SK-N-SH treated with all-trans-retinoic acid at 6 μM for 48 hours (cell line): ENCODE measurements at regions not wholly inside any gene's neighbourhood (a gene's known extent, or its start where the extent isn't known, plus 50 kb on each side); places are given as distances from the start of the nearest gene placed in this dataset.

Experiments used
- CSRNP3 ChIP-seq: fragments of 250-450 bp; sonication (Bioruptor Pico); IDR thresholded peaks from 2 replicates; pipeline ENCODE4 v1.5.1; 2021; ENCODE audit warnings: mild to moderate bottlenecking, moderate library complexity
- ESRRG ChIP-seq: fragments of 250-450 bp; sonication (Bioruptor Pico); IDR thresholded peaks from 2 replicates; pipeline ENCODE4 v1.6.1; 2021; ENCODE audit warnings: mild to moderate bottlenecking
- GLIS3 ChIP-seq: fragments of 250-450 bp; sonication (Bioruptor Pico); IDR thresholded peaks from 2 replicates; pipeline ENCODE4 v1.5.0; 2020; ENCODE audit warnings: mild to moderate bottlenecking, moderate library complexity
- PATZ1 ChIP-seq: fragments of 250-450 bp; sonication (Bioruptor Pico); IDR thresholded peaks from 2 replicates; pipeline ENCODE4 v1.8.0; 2020; ENCODE audit warnings: mild to moderate bottlenecking, moderate library complexity, borderline replicate concordance
- RARB ChIP-seq: fragments of 250-450 bp; sonication (Bioruptor Pico); IDR thresholded peaks from 2 replicates; pipeline ENCODE4 v1.8.0; 2021; ENCODE audit warnings: mild to moderate bottlenecking, moderate library complexity
- SNAI2 ChIP-seq: fragments of 250-450 bp; sonication (Bioruptor Pico); IDR thresholded peaks from 2 replicates; pipeline ENCODE4 v1.5.0; 2020; ENCODE audit warnings: mild to moderate bottlenecking, moderate library complexity
- TCF4 ChIP-seq: fragments of 250-450 bp; sonication (Bioruptor Pico); IDR thresholded peaks from 2 replicates; pipeline ENCODE4 v1.8.0; 2021; ENCODE audit warnings: mild to moderate bottlenecking, moderate library complexity, borderline replicate concordance
- TOX ChIP-seq: fragments of 250-450 bp; sonication (Bioruptor Pico); IDR thresholded peaks from 2 replicates; pipeline ENCODE4 v1.8.0; 2021; ENCODE audit warnings: mild to moderate bottlenecking, moderate library complexity, borderline replicate concordance
- ZC3H10 ChIP-seq: fragments of 250-450 bp; sonication (Bioruptor Pico); IDR thresholded peaks from 2 replicates; pipeline ENCODE4 v1.5.1; 2021; ENCODE audit warnings: mild to moderate bottlenecking, moderate library complexity
- ZFP3 ChIP-seq: fragments of 250-450 bp; sonication (Bioruptor Pico); IDR thresholded peaks from 2 replicates; pipeline ENCODE4 v1.5.0; 2020; ENCODE audit warnings: mild to moderate bottlenecking, moderate library complexity
- ZFP30 ChIP-seq: fragments of 450-650 bp; formaldehyde crosslinking; IDR thresholded peaks from 2 replicates; pipeline ENCODE4 v1.5.0; 2022; ENCODE audit warnings: mild to moderate bottlenecking, moderate library complexity
- ZNF8 ChIP-seq: fragments of 450-650 bp; formaldehyde crosslinking; IDR thresholded peaks from 2 replicates; pipeline ENCODE4 v1.5.0; 2020; ENCODE audit warnings: mild to moderate bottlenecking, moderate library complexity

GRCh38 chr18:57943723-57944122 lies 100.3 kb upstream of the NEDD4L start:
- TF ChIP-seq CSRNP3 (CRISPR knock-in tag) (no peak), TOX (CRISPR knock-in tag) (no peak), ZFP3 (CRISPR knock-in tag) (no peak), ZFP30 (CRISPR knock-in tag) (no peak), PATZ1 (no peak), ZNF8 (CRISPR knock-in tag) (no peak), ZC3H10 (no peak), TCF4 (CRISPR knock-in tag) (no peak), SNAI2 (CRISPR knock-in tag) (no peak), GLIS3 (no peak), ESRRG (no peak), RARB (CRISPR knock-in tag) (no peak)
